GM21737 (cell line): ENCODE measurements at regions not wholly inside any gene's neighbourhood (a gene's known extent, or its start where the extent isn't known, plus 50 kb on each side); places are given as distances from the start of the nearest gene placed in this dataset.

ENCODE experiments used
- ATAC-seq: cut with Tn5 transposase; IDR thresholded peaks from one replicate; pipeline ENCODE4 v1.9.1; 2021; ENCODE audit warnings: mild to moderate bottlenecking, moderate library complexity; ENCODE audit not compliant: unreplicated experiment

DNA sequence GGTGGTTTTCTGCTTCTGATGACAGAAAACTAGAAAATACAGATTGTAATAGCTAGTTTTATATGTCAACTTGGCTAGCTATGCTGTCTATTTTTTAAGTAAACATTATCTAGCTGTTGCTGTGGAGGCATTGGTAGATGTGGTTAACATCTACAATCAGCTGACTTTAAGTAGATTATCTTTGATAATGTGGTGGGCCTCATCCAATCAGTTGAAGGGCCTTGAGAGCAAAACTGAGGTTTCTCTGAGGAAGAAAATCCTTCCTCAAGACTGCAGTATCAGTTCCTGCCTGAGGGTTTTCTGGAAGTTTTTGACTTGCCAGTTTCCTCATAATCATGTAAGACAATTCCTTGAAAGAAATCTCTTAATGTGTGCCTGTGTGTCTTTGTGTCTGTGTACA is 75.9 kb upstream of the SPHKAP start:
- no peak for ATAC-seq

DNA sequence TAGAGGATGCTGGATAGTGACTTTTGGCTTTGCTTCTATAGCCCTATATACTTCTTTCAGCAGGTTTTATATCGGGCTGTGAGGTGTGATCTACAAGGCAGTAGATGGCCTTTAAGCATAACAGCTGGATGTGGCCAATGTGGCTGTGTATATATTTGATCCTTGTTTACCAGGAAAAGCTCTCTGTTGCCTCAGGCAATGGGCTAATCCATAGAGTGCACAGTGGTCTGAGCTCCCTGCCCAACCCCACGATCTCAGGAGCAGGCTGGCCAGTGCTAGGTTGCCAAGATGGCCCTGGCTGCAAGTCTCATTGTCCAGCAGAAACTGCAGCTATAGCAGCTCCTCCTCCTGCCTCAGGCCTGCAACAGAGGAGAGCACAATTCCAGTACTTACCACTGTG is 72.3 kb upstream of the SPHKAP start:
- no peak for ATAC-seq

DNA sequence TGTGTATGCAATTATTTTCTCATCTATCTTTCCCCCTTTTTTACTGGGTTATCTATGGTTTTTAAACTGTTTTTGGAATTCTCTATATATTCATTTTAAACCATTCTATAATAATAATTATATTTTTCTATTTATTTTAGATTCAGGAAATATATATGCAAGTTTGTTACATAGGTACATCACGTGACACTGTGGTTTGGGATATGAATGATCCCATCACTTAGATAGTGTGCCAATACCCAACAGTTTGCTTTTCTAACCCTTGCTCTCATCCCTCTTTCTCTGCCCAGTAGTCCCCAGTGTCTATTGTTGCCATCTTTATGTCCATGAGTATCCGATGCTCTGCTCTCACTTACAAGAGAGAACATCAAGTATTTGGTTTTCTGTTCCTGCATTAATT is 65.8 kb upstream of the SPHKAP start:
- no peak for ATAC-seq

DNA sequence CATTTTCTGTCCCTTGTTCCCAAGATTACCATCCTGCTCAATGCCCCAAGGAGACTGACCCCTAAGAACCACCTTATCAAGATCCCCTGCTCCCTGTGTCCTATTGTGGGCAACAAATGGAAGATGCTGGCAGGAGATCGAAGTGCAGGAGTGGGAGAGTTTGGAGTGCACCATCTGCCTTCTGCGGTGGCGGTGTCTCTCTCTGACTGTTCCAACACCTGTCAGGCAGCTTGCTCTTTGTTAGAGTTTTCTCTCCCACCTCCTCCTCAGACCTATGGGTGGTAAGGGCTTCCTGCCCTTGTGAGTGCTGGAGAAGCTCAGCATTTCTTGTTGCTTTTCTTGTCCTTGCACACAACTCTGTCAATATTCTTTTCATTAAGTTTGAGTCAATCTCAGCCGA is 64.1 kb upstream of the SPHKAP start:
- ATAC-seq: no peak

DNA sequence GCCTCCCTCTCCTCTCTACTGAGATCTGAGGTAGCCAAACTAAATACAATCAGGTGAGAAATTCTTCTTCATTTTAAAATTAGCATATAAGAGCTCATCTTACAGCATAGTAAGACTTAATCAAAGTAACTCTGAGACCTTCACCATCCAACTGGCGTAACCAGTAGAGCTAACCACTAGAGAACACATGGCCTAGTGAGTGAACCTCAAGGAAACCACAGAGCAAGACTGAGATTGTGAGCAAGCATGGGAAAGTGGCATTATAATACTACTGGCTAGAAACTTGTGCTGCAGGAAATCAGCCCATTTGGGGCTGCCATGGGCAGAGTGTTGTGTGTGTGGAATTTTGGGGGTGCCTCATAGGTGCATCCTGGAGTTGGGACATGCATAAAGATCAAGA is 61.1 kb upstream of the SPHKAP start:
- no peak for ATAC-seq

DNA sequence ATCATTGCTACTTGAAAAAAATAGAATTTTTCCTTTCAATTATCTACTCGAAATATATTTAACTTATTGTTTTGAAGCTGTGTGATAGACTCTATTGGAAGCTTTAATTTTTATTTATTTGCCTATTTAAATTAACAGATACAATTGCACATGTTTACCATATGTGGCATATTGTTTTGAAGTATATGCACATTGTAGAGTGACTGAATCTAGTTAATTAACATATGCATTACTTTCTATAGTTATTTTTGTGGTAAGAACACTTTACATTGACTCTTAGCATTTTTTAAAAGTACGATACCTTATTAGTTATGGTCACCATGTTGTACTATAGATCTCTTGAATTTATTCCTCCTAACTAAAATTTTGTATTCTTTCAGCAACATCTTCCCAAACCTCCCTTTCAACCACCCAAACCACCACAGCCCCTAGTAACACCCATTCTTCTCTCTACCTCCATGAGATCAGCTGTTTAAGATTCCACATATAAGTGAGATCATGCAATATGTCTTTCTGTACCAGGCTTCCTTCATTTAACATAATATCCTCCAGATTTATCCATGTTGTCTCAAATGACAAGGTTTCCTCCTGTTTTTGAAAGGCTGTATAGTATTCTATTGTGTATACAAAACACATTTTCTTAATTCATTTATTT is 58.5 kb upstream of the SPHKAP start:
- no peak for ATAC-seq

DNA sequence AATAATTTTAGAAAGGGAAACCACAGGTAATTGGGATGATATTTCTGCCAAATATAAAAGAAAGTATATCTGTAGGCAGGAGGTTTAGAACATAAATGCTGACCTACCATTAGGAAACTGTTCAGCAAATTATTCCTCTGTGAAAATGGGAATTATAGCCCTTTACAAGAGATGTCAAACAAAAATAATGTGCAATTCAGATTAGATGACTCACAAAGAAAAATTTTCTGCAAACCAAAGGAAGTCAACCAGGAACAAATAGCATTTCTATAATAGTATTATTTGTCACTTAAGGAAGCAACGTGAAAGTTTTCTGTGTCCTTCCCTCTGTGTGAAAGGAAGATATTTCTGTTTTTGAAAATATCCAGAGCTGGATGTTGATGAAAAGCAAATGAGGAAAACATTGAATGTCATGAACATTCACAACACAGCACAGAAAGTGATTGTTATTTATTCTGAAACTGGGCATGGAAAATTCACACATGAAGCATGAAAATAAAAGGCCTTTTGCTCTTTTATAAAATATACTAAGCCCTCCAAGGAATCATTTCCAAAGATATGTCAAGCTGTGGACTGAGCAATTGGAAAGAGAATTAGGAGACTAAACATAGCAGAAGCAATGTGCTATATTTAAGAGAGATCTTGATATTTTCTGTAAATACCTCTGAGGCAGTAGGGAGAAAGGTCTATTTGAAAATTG is 57.9 kb upstream of the SPHKAP start:
- no peak for ATAC-seq
